GM23338 (cell line): ENCODE measurements at regions not wholly inside any gene's neighbourhood (a gene's known extent, or its start where the extent isn't known, plus 50 kb on each side); places are given as distances from the start of the nearest gene placed in this dataset.

Source experiments
- CREB1 ChIP-seq: fragments of 250-450 bp; sonication (Bioruptor Pico); IDR thresholded peaks from 2 replicates; pipeline ENCODE4 v1.5.0; 2020; ENCODE audit warnings: low read depth, mild to moderate bottlenecking, moderate library complexity
- EZH2 ChIP-seq: fragments of 200-600 bp; sonication (generic); IDR thresholded peaks from one replicate; pipeline ENCODE4 v1.8.0; 2017; ENCODE audit warnings: antibody characterized with exemption, mild to moderate bottlenecking, low read depth; ENCODE audit not compliant: unreplicated experiment
- EZH2phosphoT487 ChIP-seq: fragments of 200-600 bp; sonication (generic); IDR thresholded peaks from one replicate; pipeline ENCODE4 v1.8.1; 2018; ENCODE audit warnings: antibody characterized with exemption; ENCODE audit not compliant: unreplicated experiment
- JUNB ChIP-seq: IDR thresholded peaks from one replicate; pipeline ENCODE4 v1.6.1; 2016; ENCODE audit warnings: antibody characterized with exemption; ENCODE audit not compliant: unreplicated experiment
- POLR2AphosphoS5 ChIP-seq: IDR thresholded peaks from 2 replicates; pipeline ENCODE4 v1.6.1; 2016; ENCODE audit warnings: antibody characterized with exemption, low read depth
- STAT1 ChIP-seq: IDR thresholded peaks from one replicate; pipeline ENCODE4 v1.6.1; 2016; ENCODE audit warnings: antibody characterized with exemption; ENCODE audit not compliant: unreplicated experiment
- TF ChIP-seq, protein P1 (sequence below), 2 experiments: fragments of 200-600 bp in 1 of 2; sonication (generic) in 1 of 2; conservative IDR thresholded peaks; 2 replicates each; pipeline versions ENCODE4 v1.5.1 to v1.6.1; 2016 to 2017; ENCODE audit warnings: antibody characterized with exemption in 2 of 2, low read depth in 2 of 2, mild to moderate bottlenecking in 2 of 2, moderate library complexity in 1 of 2
- TF ChIP-seq, protein P2 (sequence below): IDR thresholded peaks from 2 replicates; pipeline ENCODE4 v1.6.1; 2016; ENCODE audit warnings: antibody characterized with exemption
- TF ChIP-seq, protein P3 (sequence below): IDR thresholded peaks from one replicate; pipeline ENCODE4 v1.6.1; 2018; ENCODE audit warnings: antibody characterized with exemption; ENCODE audit not compliant: unreplicated experiment
- TF ChIP-seq, protein P4 (sequence below): fragments of 250-450 bp; sonication (Bioruptor Pico); IDR thresholded peaks from 2 replicates; pipeline ENCODE4 v1.5.0; 2020; ENCODE audit warnings: mild to moderate bottlenecking, moderate library complexity

DNA sequence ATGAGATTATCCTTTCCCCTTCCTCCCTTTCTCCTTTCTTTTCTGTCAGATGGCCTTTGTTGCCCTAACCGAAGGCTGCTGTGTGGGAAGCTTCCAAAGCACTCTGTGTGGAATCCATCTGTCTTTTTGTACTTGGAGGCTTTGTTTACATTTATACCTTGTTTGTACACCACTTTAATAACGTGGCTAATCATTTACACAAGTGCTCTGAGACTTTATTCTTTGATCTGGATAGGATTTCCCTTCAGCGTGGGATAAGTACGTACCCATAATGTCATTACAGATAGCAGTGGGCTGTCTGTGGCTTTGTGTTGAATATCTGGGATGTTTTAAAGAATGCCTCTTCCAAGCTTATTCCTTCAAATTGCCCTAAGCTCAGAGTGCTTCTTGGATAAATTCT is 684.7 kb upstream of the SLITRK5 start:
- TF ChIP-seq EZH2phosphoT487 (no peak), POLR2AphosphoS5 (no peak), JUNB (no peak), EZH2 (no peak), STAT1 (no peak), CREB1 (CRISPR knock-in tag) (no peak)
- TF ChIP-seq, protein P1, sequence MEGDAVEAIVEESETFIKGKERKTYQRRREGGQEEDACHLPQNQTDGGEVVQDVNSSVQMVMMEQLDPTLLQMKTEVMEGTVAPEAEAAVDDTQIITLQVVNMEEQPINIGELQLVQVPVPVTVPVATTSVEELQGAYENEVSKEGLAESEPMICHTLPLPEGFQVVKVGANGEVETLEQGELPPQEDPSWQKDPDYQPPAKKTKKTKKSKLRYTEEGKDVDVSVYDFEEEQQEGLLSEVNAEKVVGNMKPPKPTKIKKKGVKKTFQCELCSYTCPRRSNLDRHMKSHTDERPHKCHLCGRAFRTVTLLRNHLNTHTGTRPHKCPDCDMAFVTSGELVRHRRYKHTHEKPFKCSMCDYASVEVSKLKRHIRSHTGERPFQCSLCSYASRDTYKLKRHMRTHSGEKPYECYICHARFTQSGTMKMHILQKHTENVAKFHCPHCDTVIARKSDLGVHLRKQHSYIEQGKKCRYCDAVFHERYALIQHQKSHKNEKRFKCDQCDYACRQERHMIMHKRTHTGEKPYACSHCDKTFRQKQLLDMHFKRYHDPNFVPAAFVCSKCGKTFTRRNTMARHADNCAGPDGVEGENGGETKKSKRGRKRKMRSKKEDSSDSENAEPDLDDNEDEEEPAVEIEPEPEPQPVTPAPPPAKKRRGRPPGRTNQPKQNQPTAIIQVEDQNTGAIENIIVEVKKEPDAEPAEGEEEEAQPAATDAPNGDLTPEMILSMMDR (conservative IDR thresholded peaks at IDR 0.05; ENCODE audit: low read depth in 2 of 2) = no peak
- TF ChIP-seq, protein P2, sequence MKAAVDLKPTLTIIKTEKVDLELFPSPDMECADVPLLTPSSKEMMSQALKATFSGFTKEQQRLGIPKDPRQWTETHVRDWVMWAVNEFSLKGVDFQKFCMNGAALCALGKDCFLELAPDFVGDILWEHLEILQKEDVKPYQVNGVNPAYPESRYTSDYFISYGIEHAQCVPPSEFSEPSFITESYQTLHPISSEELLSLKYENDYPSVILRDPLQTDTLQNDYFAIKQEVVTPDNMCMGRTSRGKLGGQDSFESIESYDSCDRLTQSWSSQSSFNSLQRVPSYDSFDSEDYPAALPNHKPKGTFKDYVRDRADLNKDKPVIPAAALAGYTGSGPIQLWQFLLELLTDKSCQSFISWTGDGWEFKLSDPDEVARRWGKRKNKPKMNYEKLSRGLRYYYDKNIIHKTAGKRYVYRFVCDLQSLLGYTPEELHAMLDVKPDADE = no peak
- TF ChIP-seq, protein P3, sequence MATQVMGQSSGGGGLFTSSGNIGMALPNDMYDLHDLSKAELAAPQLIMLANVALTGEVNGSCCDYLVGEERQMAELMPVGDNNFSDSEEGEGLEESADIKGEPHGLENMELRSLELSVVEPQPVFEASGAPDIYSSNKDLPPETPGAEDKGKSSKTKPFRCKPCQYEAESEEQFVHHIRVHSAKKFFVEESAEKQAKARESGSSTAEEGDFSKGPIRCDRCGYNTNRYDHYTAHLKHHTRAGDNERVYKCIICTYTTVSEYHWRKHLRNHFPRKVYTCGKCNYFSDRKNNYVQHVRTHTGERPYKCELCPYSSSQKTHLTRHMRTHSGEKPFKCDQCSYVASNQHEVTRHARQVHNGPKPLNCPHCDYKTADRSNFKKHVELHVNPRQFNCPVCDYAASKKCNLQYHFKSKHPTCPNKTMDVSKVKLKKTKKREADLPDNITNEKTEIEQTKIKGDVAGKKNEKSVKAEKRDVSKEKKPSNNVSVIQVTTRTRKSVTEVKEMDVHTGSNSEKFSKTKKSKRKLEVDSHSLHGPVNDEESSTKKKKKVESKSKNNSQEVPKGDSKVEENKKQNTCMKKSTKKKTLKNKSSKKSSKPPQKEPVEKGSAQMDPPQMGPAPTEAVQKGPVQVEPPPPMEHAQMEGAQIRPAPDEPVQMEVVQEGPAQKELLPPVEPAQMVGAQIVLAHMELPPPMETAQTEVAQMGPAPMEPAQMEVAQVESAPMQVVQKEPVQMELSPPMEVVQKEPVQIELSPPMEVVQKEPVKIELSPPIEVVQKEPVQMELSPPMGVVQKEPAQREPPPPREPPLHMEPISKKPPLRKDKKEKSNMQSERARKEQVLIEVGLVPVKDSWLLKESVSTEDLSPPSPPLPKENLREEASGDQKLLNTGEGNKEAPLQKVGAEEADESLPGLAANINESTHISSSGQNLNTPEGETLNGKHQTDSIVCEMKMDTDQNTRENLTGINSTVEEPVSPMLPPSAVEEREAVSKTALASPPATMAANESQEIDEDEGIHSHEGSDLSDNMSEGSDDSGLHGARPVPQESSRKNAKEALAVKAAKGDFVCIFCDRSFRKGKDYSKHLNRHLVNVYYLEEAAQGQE = no peak
- TF ChIP-seq, protein P4, sequence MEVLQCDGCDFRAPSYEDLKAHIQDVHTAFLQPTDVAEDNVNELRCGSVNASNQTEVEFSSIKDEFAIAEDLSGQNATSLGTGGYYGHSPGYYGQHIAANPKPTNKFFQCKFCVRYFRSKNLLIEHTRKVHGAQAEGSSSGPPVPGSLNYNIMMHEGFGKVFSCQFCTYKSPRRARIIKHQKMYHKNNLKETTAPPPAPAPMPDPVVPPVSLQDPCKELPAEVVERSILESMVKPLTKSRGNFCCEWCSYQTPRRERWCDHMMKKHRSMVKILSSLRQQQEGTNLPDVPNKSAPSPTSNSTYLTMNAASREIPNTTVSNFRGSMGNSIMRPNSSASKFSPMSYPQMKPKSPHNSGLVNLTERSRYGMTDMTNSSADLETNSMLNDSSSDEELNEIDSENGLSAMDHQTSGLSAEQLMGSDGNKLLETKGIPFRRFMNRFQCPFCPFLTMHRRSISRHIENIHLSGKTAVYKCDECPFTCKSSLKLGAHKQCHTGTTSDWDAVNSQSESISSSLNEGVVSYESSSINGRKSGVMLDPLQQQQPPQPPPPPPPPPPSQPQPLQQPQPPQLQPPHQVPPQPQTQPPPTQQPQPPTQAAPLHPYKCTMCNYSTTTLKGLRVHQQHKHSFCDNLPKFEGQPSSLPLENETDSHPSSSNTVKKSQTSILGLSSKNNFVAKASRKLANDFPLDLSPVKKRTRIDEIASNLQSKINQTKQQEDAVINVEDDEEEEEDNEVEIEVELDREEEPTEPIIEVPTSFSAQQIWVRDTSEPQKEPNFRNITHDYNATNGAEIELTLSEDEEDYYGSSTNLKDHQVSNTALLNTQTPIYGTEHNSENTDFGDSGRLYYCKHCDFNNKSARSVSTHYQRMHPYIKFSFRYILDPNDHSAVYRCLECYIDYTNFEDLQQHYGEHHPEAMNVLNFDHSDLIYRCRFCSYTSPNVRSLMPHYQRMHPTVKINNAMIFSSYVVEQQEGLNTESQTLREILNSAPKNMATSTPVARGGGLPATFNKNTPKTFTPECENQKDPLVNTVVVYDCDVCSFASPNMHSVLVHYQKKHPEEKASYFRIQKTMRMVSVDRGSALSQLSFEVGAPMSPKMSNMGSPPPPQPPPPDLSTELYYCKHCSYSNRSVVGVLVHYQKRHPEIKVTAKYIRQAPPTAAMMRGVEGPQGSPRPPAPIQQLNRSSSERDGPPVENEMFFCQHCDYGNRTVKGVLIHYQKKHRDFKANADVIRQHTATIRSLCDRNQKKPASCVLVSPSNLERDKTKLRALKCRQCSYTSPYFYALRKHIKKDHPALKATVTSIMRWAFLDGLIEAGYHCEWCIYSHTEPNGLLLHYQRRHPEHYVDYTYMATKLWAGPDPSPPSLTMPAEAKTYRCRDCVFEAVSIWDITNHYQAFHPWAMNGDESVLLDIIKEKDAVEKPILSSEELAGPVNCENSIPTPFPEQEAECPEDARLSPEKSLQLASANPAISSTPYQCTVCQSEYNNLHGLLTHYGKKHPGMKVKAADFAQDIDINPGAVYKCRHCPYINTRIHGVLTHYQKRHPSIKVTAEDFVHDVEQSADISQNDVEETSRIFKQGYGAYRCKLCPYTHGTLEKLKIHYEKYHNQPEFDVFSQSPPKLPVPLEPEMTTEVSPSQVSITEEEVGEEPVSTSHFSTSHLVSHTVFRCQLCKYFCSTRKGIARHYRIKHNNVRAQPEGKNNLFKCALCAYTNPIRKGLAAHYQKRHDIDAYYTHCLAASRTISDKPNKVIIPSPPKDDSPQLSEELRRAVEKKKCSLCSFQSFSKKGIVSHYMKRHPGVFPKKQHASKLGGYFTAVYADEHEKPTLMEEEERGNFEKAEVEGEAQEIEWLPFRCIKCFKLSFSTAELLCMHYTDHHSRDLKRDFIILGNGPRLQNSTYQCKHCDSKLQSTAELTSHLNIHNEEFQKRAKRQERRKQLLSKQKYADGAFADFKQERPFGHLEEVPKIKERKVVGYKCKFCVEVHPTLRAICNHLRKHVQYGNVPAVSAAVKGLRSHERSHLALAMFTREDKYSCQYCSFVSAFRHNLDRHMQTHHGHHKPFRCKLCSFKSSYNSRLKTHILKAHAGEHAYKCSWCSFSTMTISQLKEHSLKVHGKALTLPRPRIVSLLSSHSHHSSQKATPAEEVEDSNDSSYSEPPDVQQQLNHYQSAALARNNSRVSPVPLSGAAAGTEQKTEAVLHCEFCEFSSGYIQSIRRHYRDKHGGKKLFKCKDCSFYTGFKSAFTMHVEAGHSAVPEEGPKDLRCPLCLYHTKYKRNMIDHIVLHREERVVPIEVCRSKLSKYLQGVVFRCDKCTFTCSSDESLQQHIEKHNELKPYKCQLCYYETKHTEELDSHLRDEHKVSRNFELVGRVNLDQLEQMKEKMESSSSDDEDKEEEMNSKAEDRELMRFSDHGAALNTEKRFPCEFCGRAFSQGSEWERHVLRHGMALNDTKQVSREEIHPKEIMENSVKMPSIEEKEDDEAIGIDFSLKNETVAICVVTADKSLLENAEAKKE (CRISPR knock-in tag) = no peak
